IPS DF 6.9 (cell line): ENCODE measurements at regions not wholly inside any gene's neighbourhood (a gene's known extent, or its start where the extent isn't known, plus 50 kb on each side); places are given as distances from the start of the nearest gene placed in this dataset.

Experiments
- DNase-seq: peaks from one replicate; pipeline ENCODE4 v3.0.0-alpha.2; 2013; ENCODE audit warnings: low read depth, low spot score
- H3K27ac ChIP-seq: one replicate; pipeline ENCODE4 v1.5.1; 2013; ENCODE audit warnings: low read length, control low read depth
- H3K27me3 ChIP-seq: 2 replicates; pipeline ENCODE4 v1.6.1; 2013; ENCODE audit warnings: mild to moderate bottlenecking, low read length; ENCODE audit not compliant: control insufficient read depth, insufficient read depth
- H3K36me3 ChIP-seq: 2 replicates; pipeline ENCODE4 v1.6.1; 2013; ENCODE audit warnings: low read length; ENCODE audit not compliant: control insufficient read depth, insufficient read depth
- H3K4me1 ChIP-seq: 2 replicates; pipeline ENCODE4 v1.6.1; 2013; ENCODE audit warnings: low read length; ENCODE audit not compliant: control insufficient read depth, insufficient read depth
- H3K4me3 ChIP-seq: 2 replicates; pipeline ENCODE4 v1.5.1; 2013; ENCODE audit warnings: mild to moderate bottlenecking, low read length
- H3K9me3 ChIP-seq: 2 replicates; pipeline ENCODE4 v1.6.1; 2013; ENCODE audit warnings: low read length, inconsistent platforms; ENCODE audit not compliant: control insufficient read depth, insufficient read depth
- WGBS: extraction: QIAGEN DNeasy Blood & Tissue Kit; methylation state at CpG from one replicate; pipeline ENCODE4 v1.1.7; 2013; ENCODE audit warnings: mixed read lengths, missing lambda C conversion rate; ENCODE audit not compliant: insufficient read length, insufficient coverage; 5-methylcytosine and 5-hydroxymethylcytosine counted together

GRCh38 chr2:224325941-224326340 lies 76.0 kb downstream of the FAM124B start:
- no peak for DNase-seq
- Histone ChIP-seq H3K9me3 (no peaks in the 10 kb centered on the region), H3K27me3 (no peaks in the 10 kb centered on the region), H3K4me1 (no peaks in the 10 kb centered on the region; the same call in 1 of the 2 replicates), H3K4me3 (no peak overlapping the region), H3K27ac (no peak overlapping the region), H3K36me3 (no peaks in the 10 kb centered on the region)
- no CpG with 5 or more reads among the region's 1 CpG for WGBS

GRCh38 chr2:224324604-224325003 lies 77.3 kb downstream of the FAM124B start:
- no peaks in the 10 kb centered on the region for H3K27me3 ChIP-seq
- H3K9me3 ChIP-seq: no peaks in the 10 kb centered on the region
- WGBS: no CpG with 5 or more reads among the region's 5 CpGs
- no peak for DNase-seq
- no peaks in the 10 kb centered on the region; the same call in 1 of the 2 replicates for H3K4me1 ChIP-seq
- no peak overlapping the region for H3K4me3 ChIP-seq
- H3K36me3 ChIP-seq: no peaks in the 10 kb centered on the region
- H3K27ac ChIP-seq: no peak overlapping the region

- H3K9me3 ChIP-seq: no peaks in the 10 kb centered on the region
- H3K27ac ChIP-seq: no peak overlapping the region
- no peak overlapping the region for H3K4me3 ChIP-seq
- H3K4me1 ChIP-seq: no peaks in the 10 kb centered on the region
- no peak for DNase-seq
- WGBS: no CpG with 5 or more reads among the region's 1 CpG
- no peaks in the 10 kb centered on the region for H3K36me3 ChIP-seq
- no peaks in the 10 kb centered on the region for H3K27me3 ChIP-seq
Observed at GRCh38 chr2:224320660-224321059, 81.2 kb downstream of the FAM124B start.

- DNase-seq: no peak
- H3K27me3 ChIP-seq: no peaks in the 10 kb centered on the region
- no peaks in the 10 kb centered on the region for H3K36me3 ChIP-seq
- no peak overlapping the region for H3K4me3 ChIP-seq
- no peak overlapping the region for H3K27ac ChIP-seq
- no CpG with 5 or more reads among the region's 5 CpGs for WGBS
- no peaks in the 10 kb centered on the region for H3K4me1 ChIP-seq
- no peaks in the 10 kb centered on the region for H3K9me3 ChIP-seq
Observed at GRCh38 chr2:224319750-224320149, 82.2 kb downstream of the FAM124B start.

- no peak overlapping the region for H3K27ac ChIP-seq
- H3K9me3 ChIP-seq: no peaks in the 10 kb centered on the region
Observed at GRCh38 chr2:224312741-224313140, 89.2 kb downstream of the FAM124B start.

GRCh38 chr2:224310943-224311625 lies 90.8 kb downstream of the FAM124B start:
- H3K9me3 ChIP-seq: no peaks in the 10 kb centered on the region
- H3K27ac ChIP-seq: no peak overlapping the region
- H3K36me3 ChIP-seq: no peaks in the 10 kb centered on the region
- WGBS: 100% methylated on average over 1 of the region's 8 CpGs
- DNase-seq: no peak
- no peaks in the 10 kb centered on the region for H3K27me3 ChIP-seq
- H3K4me3 ChIP-seq: no peak overlapping the region
- no peaks in the 10 kb centered on the region for H3K4me1 ChIP-seq

More at GRCh38 chr2:224312741-224313140, 89.2 kb downstream of the FAM124B start:
- no peaks in the 10 kb centered on the region for H3K36me3 ChIP-seq
- no peaks in the 10 kb centered on the region for H3K27me3 ChIP-seq
- WGBS: no CpG with 5 or more reads among the region's 3 CpGs
- H3K4me3 ChIP-seq: no peak overlapping the region
- no peak for DNase-seq
- H3K4me1 ChIP-seq: no peaks in the 10 kb centered on the region

- no peak for DNase-seq
- WGBS: no CpG with 5 or more reads among the region's 4 CpGs
- H3K27ac ChIP-seq: no peak overlapping the region
- no peaks in the 10 kb centered on the region for H3K9me3 ChIP-seq
- H3K36me3 ChIP-seq: no peaks in the 10 kb centered on the region
- H3K4me1 ChIP-seq: no peaks in the 10 kb centered on the region
- no peaks in the 10 kb centered on the region for H3K27me3 ChIP-seq
- no peak overlapping the region for H3K4me3 ChIP-seq
Observed at GRCh38 chr2:224309176-224309575, 92.7 kb downstream of the FAM124B start.

GRCh38 chr2:224308272-224308911 lies 93.5 kb downstream of the FAM124B start:
- DNase-seq: no peak
- Histone ChIP-seq H3K36me3 (no peaks in the 10 kb centered on the region), H3K4me3 (no peak overlapping the region), H3K9me3 (no peaks in the 10 kb centered on the region), H3K27ac (no peak overlapping the region), H3K27me3 (no peaks in the 10 kb centered on the region), H3K4me1 (no peaks in the 10 kb centered on the region)
- WGBS: no CpG with 5 or more reads among the region's 2 CpGs

GRCh38 chr2:224302952-224303351 lies 99.0 kb downstream of the FAM124B start:
- WGBS: no CpG with 5 or more reads among the region's 8 CpGs
- no peaks in the 10 kb centered on the region for H3K36me3 ChIP-seq
- H3K27me3 ChIP-seq: no peaks in the 10 kb centered on the region
- DNase-seq: no peak
- H3K4me3 ChIP-seq: no peak overlapping the region
- H3K4me1 ChIP-seq: 0 out of 2 replicates have a peak, but pooled peaks cover 2% of the 10 kb centered on the region
- H3K27ac ChIP-seq: no peak overlapping the region
- no peaks in the 10 kb centered on the region for H3K9me3 ChIP-seq

GRCh38 chr2:224293976-224294375 lies 107.9 kb downstream of the FAM124B start:
- no peak overlapping the region for H3K27ac ChIP-seq
- H3K4me3 ChIP-seq: no peak overlapping the region
- no peaks in the 10 kb centered on the region for H3K9me3 ChIP-seq
- H3K4me1 ChIP-seq: no peaks in the 10 kb centered on the region
- DNase-seq: no peak
- WGBS: no CpG with 5 or more reads among the region's 6 CpGs
- H3K36me3 ChIP-seq: no peaks in the 10 kb centered on the region
- H3K27me3 ChIP-seq: no peaks in the 10 kb centered on the region

GRCh38 chr2:224287531-224287930 lies 114.4 kb downstream of the FAM124B start:
- Histone ChIP-seq H3K9me3 (no peaks in the 10 kb centered on the region), H3K4me3 (no peak overlapping the region), H3K36me3 (no peaks in the 10 kb centered on the region), H3K27ac (no peak overlapping the region), H3K27me3 (no peaks in the 10 kb centered on the region), H3K4me1 (no peaks in the 10 kb centered on the region)
- no peak for DNase-seq
- WGBS: no CpG with 5 or more reads among the region's 2 CpGs
